Suprapubic skin (tissue), 4 donors: ENCODE measurements at regions not wholly inside any gene's neighbourhood (a gene's known extent, or its start where the extent isn't known, plus 50 kb on each side); places are given as distances from the start of the nearest gene placed in this dataset.

Experiments used
- CTCF ChIP-seq, 2 donors: fragments of 200-600 bp in 1 of 2; fragments of 450-650 bp in 1 of 2; sonication (generic) in 1 of 2; IDR thresholded peaks; one replicate each; pipeline ENCODE4 v1.5.1; 2016 to 2019; ENCODE audit warnings: antibody characterized with exemption in 2 of 2, mild to moderate bottlenecking in 1 of 2, moderate library complexity in 1 of 2
- EP300 ChIP-seq: sonication (generic); formaldehyde crosslinking; IDR thresholded peaks from one replicate; pipeline ENCODE4 v1.6.1; 2017; ENCODE audit warnings: antibody characterized with exemption
- POLR2A ChIP-seq, 2 donors: fragments of 450-650 bp; IDR thresholded peaks; one replicate each; pipeline ENCODE4 v1.6.1; 2017; ENCODE audit warnings: antibody characterized with exemption in 2 of 2, mild to moderate bottlenecking in 2 of 2, moderate library complexity in 2 of 2
- POLR2AphosphoS5 ChIP-seq, 3 donors: sonication (generic); formaldehyde crosslinking; IDR thresholded peaks; one replicate each; pipeline ENCODE4 v1.6.1; 2017; ENCODE audit warnings: antibody characterized with exemption in 3 of 3

- TF ChIP-seq CTCF (IDR thresholded peaks at IDR 0.05) (no peak), POLR2A (IDR thresholded peaks at IDR 0.05) (no peak), EP300 (no peak), POLR2AphosphoS5 (IDR thresholded peaks at IDR 0.05) (no peak)
Measured at GRCh38 chr11:16536513-16536912, 180.2 kb upstream of the SOX6 start.
